GM12864 (cell line): ENCODE measurements at regions not wholly inside any gene's neighbourhood (a gene's known extent, or its start where the extent isn't known, plus 50 kb on each side); places are given as distances from the start of the nearest gene placed in this dataset.

Experiments used
- DNase-seq: peaks from one replicate; pipeline ENCODE4 v3.0.0-alpha.2; 2011; ENCODE audit warnings: low read depth
- H3K4me3 ChIP-seq: 2 replicates; pipeline ENCODE4 v1.5.1; 2011; ENCODE audit warnings: mild to moderate bottlenecking, low read depth, low read length, control low read depth
- CTCF ChIP-seq: IDR thresholded peaks from 2 replicates; pipeline ENCODE4 v1.5.1; 2011; ENCODE audit warnings: low read depth, mild to moderate bottlenecking, moderate library complexity, low read length, control low read depth, inconsistent platforms; ENCODE audit errors: missing control alignments

- DNase-seq, result no peak
- TF ChIP-seq CTCF, result no peak
- no peak overlapping the region for H3K4me3 ChIP-seq
Measured at GRCh38 chr4:82138374-82138773, 235.4 kb downstream of the HNRNPD start.

GRCh38 chr4:82136161-82136801 lies 237.5 kb downstream of the HNRNPD start:
- TF ChIP-seq CTCF, result no peak
- no peak for DNase-seq
- H3K4me3 ChIP-seq, result no peak overlapping the region

- DNase-seq, result no peak
- no peak for TF ChIP-seq CTCF
Measured at GRCh38 chr4:82128355-82128754, 245.4 kb downstream of the HNRNPD start.

GRCh38 chr4:82126512-82127040 lies 247.2 kb downstream of the HNRNPD start:
- no peak for DNase-seq
- H3K4me3 ChIP-seq, result no peak overlapping the region
- no peak for TF ChIP-seq CTCF

More at GRCh38 chr4:82128355-82128754, 245.4 kb downstream of the HNRNPD start:
- H3K4me3 ChIP-seq, result no peak overlapping the region

- TF ChIP-seq CTCF, result no peak
- no peak overlapping the region for H3K4me3 ChIP-seq
- no peak for DNase-seq
Measured at GRCh38 chr4:82125787-82126297, 247.9 kb downstream of the HNRNPD start.

- TF ChIP-seq CTCF, result no peak
- no peak for DNase-seq
- no peak overlapping the region for H3K4me3 ChIP-seq
Measured at GRCh38 chr4:82124932-82125786, 248.6 kb downstream of the HNRNPD start.
